Breast epithelium (tissue), 4 donors: ENCODE measurements at regions not wholly inside any gene's neighbourhood (a gene's known extent, or its start where the extent isn't known, plus 50 kb on each side); places are given as distances from the start of the nearest gene placed in this dataset.
"Not testable (repeated sequence)": the region's sequence is repeated elsewhere in the genome, so short reads cannot be mapped to it uniquely, and the experiment has no call there.

Experiments used
- DNase-seq, 2 donors: peaks; one replicate each; pipeline ENCODE4 v3.0.0-alpha.2; 2019; ENCODE audit warnings: low spot score in 2 of 2
- H3K27ac ChIP-seq, 2 donors: fragments of 200-600 bp; sonication (generic) in 1 of 2; one replicate each; pipeline ENCODE4 v1.5.1; 2016 to 2019; ENCODE audit warnings: mild to moderate bottlenecking in 1 of 2
- H3K27me3 ChIP-seq, 2 donors: fragments of 200-600 bp; sonication (generic) in 1 of 2; one replicate each; pipeline versions ENCODE4 v1.5.1 to v1.6.0; 2017 to 2019; ENCODE audit warnings: control low read depth in 1 of 2, mild to moderate bottlenecking in 1 of 2
- H3K36me3 ChIP-seq: fragments of 200-600 bp; one replicate; pipeline ENCODE4 v1.5.1; 2019
- H3K4me1 ChIP-seq, 2 donors: fragments of 200-600 bp; sonication (generic); one replicate each; pipeline ENCODE4 v1.5.1; 2016 to 2019; ENCODE audit warnings: control low read depth in 1 of 2
- H3K4me3 ChIP-seq, 3 donors: fragments of 200-600 bp; sonication (generic); 1 replicate in 2 of 3; 2 replicates in 1 of 3; pipeline ENCODE4 v1.5.1; 2016 to 2019; ENCODE audit warnings: mild to moderate bottlenecking in 3 of 3, moderate library complexity in 2 of 3
- H3K9me3 ChIP-seq, 2 donors: fragments of 200-600 bp; sonication (generic) in 1 of 2; one replicate each; pipeline ENCODE4 v1.5.1; 2016 to 2019; ENCODE audit warnings: control low read depth in 1 of 2
- CTCF ChIP-seq, 3 donors: fragments of 450-650 bp; IDR thresholded peaks; one replicate each; pipeline ENCODE4 v1.5.1; 2016 to 2017; ENCODE audit warnings: antibody characterized with exemption in 3 of 3, mild to moderate bottlenecking in 3 of 3, moderate library complexity in 3 of 3
- POLR2A ChIP-seq: fragments of 450-650 bp; IDR thresholded peaks from one replicate; pipeline ENCODE4 v1.6.1; 2016; ENCODE audit warnings: antibody characterized with exemption, mild to moderate bottlenecking, moderate library complexity
- POLR2AphosphoS5 ChIP-seq, 3 donors: sonication (generic); formaldehyde crosslinking; IDR thresholded peaks; one replicate each; pipeline ENCODE4 v1.6.1; 2017; ENCODE audit warnings: antibody characterized with exemption in 3 of 3
- intact Hi-C: fragments of 100-400 bp; cut with DNase I; formaldehyde crosslinking; loops from one replicate; pipeline ENCODE4 v1.15.1; 2023; ENCODE audit warnings: low total_unique reads

GRCh38 chr18:71304856-71305255 is 1016.0 kb downstream of the SOCS6 start:
- H3K4me3 ChIP-seq = no peak overlapping the region
- intact Hi-C loops = no loop called here
- no peaks in the 10 kb centered on the region for H3K9me3 ChIP-seq
- no peaks in the 10 kb centered on the region for H3K27me3 ChIP-seq
- no peak overlapping the region for H3K27ac ChIP-seq
- no peak for TF ChIP-seq CTCF (IDR thresholded peaks at IDR 0.05)
- TF ChIP-seq POLR2AphosphoS5 (IDR thresholded peaks at IDR 0.05) = no peak
- TF ChIP-seq POLR2A = no peak
- DNase-seq = no peak
- no peaks in the 10 kb centered on the region for H3K36me3 ChIP-seq
- no peaks in the 10 kb centered on the region for H3K4me1 ChIP-seq

- H3K27ac ChIP-seq, DNase-seq, H3K4me1 ChIP-seq, H3K4me3 ChIP-seq, intact Hi-C loops, H3K9me3 ChIP-seq, H3K36me3 ChIP-seq, H3K27me3 ChIP-seq: not testable (repeated sequence)
These were observed 1014.9 kb downstream of the SOCS6 start for GRCh38 chr18:71303743-71304142.

GRCh38 chr18:71301596-71301995 is 1012.8 kb downstream of the SOCS6 start:
- H3K9me3 ChIP-seq = no peaks in the 10 kb centered on the region

GRCh38 chr18:71294201-71294600 is 1005.4 kb downstream of the SOCS6 start:
- H3K36me3 ChIP-seq, intact Hi-C loops, H3K4me3 ChIP-seq, H3K27me3 ChIP-seq, DNase-seq, H3K4me1 ChIP-seq, H3K9me3 ChIP-seq, H3K27ac ChIP-seq: not testable (repeated sequence)

More at GRCh38 chr18:71301596-71301995, 1012.8 kb downstream of the SOCS6 start:
- no peak for DNase-seq
- H3K27ac ChIP-seq = no peak overlapping the region
- no peaks in the 10 kb centered on the region for H3K27me3 ChIP-seq
- no peak overlapping the region for H3K4me3 ChIP-seq
- no peaks in the 10 kb centered on the region for H3K4me1 ChIP-seq
- H3K36me3 ChIP-seq = no peaks in the 10 kb centered on the region
- TF ChIP-seq CTCF (IDR thresholded peaks at IDR 0.05) (no peak), POLR2A (no peak), POLR2AphosphoS5 (IDR thresholded peaks at IDR 0.05) (no peak)
- intact Hi-C loops = no loop called here

GRCh38 chr18:71293322-71293721 is 1004.5 kb downstream of the SOCS6 start:
- intact Hi-C loops = no loop called here
- Histone ChIP-seq H3K36me3 (no peaks in the 10 kb centered on the region), H3K27ac (no peak overlapping the region), H3K4me1 (no peaks in the 10 kb centered on the region), H3K27me3 (no peaks in the 10 kb centered on the region), H3K4me3 (no peak overlapping the region), H3K9me3 (no peaks in the 10 kb centered on the region)
- TF ChIP-seq CTCF (IDR thresholded peaks at IDR 0.05) = no peak
- TF ChIP-seq POLR2AphosphoS5 (IDR thresholded peaks at IDR 0.05) = no peak
- TF ChIP-seq POLR2A = no peak
- DNase-seq = no peak

GRCh38 chr18:71287268-71287667 is 998.4 kb downstream of the SOCS6 start:
- Histone ChIP-seq H3K4me3 (no peak overlapping the region), H3K36me3 (no peaks in the 10 kb centered on the region)
- intact Hi-C loops = no loop called here

GRCh38 chr18:71252351-71252865 is 963.6 kb downstream of the SOCS6 start:
- Histone ChIP-seq H3K36me3 (no peaks in the 10 kb centered on the region), H3K4me1 (no peaks in the 10 kb centered on the region), H3K4me3 (no peak overlapping the region), H3K9me3 (no peaks in the 10 kb centered on the region), H3K27me3 (no peaks in the 10 kb centered on the region), H3K27ac (no peak overlapping the region)
- intact Hi-C loops = no loop called here
- TF ChIP-seq CTCF (IDR thresholded peaks at IDR 0.05) = no peak
- no peak for TF ChIP-seq POLR2AphosphoS5 (IDR thresholded peaks at IDR 0.05)
- TF ChIP-seq POLR2A = no peak
- no peak for DNase-seq

More at GRCh38 chr18:71287268-71287667, 998.4 kb downstream of the SOCS6 start:
- no peak for TF ChIP-seq POLR2AphosphoS5 (IDR thresholded peaks at IDR 0.05)
- Histone ChIP-seq H3K9me3 (no peaks in the 10 kb centered on the region), H3K27ac (no peak overlapping the region), H3K27me3 (no peaks in the 10 kb centered on the region), H3K4me1 (no peaks in the 10 kb centered on the region)
- DNase-seq = no peak
